ENCODE measurements at regions not wholly inside any gene's neighbourhood (a gene's known extent, or its start where the extent isn't known, plus 50 kb on each side); places are given as distances from the start of the nearest gene placed in this dataset.

DNA sequence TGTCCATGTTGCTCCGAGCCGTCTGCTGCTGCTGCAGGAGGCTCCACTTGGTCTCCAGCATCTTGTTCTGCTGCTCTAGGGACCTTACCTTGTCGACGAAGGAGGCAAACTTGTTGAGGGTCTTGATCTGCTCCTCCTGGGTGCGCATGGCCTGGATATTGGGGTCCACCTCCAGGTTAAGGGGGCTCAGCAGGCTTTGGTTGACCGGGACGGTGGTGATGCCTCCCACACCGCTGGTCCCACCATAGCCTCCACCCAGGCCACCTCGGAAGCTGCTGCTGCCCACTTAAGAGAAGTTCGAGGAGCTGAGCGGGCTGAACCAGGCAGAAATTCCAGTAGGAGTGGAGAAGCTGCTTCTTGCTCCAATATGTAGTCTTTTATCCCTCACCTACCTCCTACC lies 180.7 kb upstream of the SYNPR start:
- TF ChIP-seq EZH2 (IDR thresholded peaks at IDR 0.05; ENCODE audit: borderline replicate concordance) (no peak), EZH2phosphoT487 (IDR thresholded peaks at IDR 0.05; ENCODE audit: low read depth, severe bottlenecking, unreplicated experiment) (no peak)
- TF ChIP-seq, protein P1, sequence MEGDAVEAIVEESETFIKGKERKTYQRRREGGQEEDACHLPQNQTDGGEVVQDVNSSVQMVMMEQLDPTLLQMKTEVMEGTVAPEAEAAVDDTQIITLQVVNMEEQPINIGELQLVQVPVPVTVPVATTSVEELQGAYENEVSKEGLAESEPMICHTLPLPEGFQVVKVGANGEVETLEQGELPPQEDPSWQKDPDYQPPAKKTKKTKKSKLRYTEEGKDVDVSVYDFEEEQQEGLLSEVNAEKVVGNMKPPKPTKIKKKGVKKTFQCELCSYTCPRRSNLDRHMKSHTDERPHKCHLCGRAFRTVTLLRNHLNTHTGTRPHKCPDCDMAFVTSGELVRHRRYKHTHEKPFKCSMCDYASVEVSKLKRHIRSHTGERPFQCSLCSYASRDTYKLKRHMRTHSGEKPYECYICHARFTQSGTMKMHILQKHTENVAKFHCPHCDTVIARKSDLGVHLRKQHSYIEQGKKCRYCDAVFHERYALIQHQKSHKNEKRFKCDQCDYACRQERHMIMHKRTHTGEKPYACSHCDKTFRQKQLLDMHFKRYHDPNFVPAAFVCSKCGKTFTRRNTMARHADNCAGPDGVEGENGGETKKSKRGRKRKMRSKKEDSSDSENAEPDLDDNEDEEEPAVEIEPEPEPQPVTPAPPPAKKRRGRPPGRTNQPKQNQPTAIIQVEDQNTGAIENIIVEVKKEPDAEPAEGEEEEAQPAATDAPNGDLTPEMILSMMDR (IDR thresholded peaks at IDR 0.05; ENCODE audit: poor library complexity), result no peak

Measured in hepatocyte (in vitro differentiated cells).